Stomach (tissue), 4 donors: ENCODE measurements at regions not wholly inside any gene's neighbourhood (a gene's known extent, or its start where the extent isn't known, plus 50 kb on each side); places are given as distances from the start of the nearest gene placed in this dataset.

Experiments used
- CTCF ChIP-seq, 7 experiments: fragments of 450-650 bp in 4 of 7; fragments of 200-600 bp in 3 of 7; sonication (generic) in 3 of 7; IDR thresholded peaks; one replicate each; pipeline ENCODE4 v1.5.1; 2016 to 2019; ENCODE audit warnings: antibody characterized with exemption in 7 of 7, control low read depth in 2 of 7, mild to moderate bottlenecking in 1 of 7
- EP300 ChIP-seq: sonication (generic); formaldehyde crosslinking; IDR thresholded peaks from one replicate; pipeline ENCODE4 v1.6.1; 2017; ENCODE audit warnings: antibody characterized with exemption
- POLR2AphosphoS5 ChIP-seq, 3 donors: sonication (generic); formaldehyde crosslinking; IDR thresholded peaks; one replicate each; pipeline ENCODE4 v1.6.1; 2016; ENCODE audit warnings: antibody characterized with exemption in 3 of 3

GRCh38 chr12:131607658-131608447 is 103.0 kb upstream of the SFSWAP start:
- TF ChIP-seq POLR2AphosphoS5 (IDR thresholded peaks at IDR 0.05) (no peak), CTCF (IDR thresholded peaks at IDR 0.05) (no peak), EP300 (no peak)
